ENCODE measurements at regions not wholly inside any gene's neighbourhood (a gene's known extent, or its start where the extent isn't known, plus 50 kb on each side); places are given as distances from the start of the nearest gene placed in this dataset.

- no peaks in the 10 kb centered on the region for H3K27me3 ChIP-seq
- intact Hi-C loops (cut with DNase I; ENCODE audit: low total_unique reads): no loop called here
- no peaks in the 10 kb centered on the region for H3K4me1 ChIP-seq
- TF ChIP-seq POLR2AphosphoS5 (IDR thresholded peaks at IDR 0.05) (no peak), POLR2A (IDR thresholded peaks at IDR 0.05) (no peak), EP300 (IDR thresholded peaks at IDR 0.05) (no peak)
- TF ChIP-seq, protein P1, sequence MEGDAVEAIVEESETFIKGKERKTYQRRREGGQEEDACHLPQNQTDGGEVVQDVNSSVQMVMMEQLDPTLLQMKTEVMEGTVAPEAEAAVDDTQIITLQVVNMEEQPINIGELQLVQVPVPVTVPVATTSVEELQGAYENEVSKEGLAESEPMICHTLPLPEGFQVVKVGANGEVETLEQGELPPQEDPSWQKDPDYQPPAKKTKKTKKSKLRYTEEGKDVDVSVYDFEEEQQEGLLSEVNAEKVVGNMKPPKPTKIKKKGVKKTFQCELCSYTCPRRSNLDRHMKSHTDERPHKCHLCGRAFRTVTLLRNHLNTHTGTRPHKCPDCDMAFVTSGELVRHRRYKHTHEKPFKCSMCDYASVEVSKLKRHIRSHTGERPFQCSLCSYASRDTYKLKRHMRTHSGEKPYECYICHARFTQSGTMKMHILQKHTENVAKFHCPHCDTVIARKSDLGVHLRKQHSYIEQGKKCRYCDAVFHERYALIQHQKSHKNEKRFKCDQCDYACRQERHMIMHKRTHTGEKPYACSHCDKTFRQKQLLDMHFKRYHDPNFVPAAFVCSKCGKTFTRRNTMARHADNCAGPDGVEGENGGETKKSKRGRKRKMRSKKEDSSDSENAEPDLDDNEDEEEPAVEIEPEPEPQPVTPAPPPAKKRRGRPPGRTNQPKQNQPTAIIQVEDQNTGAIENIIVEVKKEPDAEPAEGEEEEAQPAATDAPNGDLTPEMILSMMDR (IDR thresholded peaks at IDR 0.05): no peak
- H3K27ac ChIP-seq: no peak overlapping the region
- H3K36me3 ChIP-seq: no peaks in the 10 kb centered on the region
- no peaks in the 10 kb centered on the region for H3K9me3 ChIP-seq
- H3K4me3 ChIP-seq: no peak overlapping the region
- 76 to 84% (median 80%) methylated on average over 2 of the region's 2 CpGs for WGBS, 5 donors
- no peak for DNase-seq
These were observed 898.2 kb downstream of the PCDH18 start for GRCh38 chr4:136634121-136634520.

DNA sequence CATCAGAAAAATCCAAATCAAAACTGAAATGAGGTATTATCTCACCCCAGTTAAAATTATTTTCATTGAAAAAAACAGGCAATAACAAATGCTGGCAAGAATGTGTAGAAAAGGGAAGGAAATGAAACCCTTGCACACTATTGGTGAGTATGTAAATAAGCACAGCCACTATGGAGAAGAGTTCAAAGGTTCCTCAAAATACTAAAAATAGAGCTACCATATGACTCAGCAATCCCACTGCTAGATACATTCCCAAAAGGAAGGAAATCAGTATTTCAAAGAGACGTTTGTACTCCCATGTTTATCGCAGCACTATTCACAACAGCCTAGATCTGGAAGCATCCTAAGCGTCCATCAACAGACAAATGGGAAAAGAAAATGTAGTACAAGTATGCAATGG lies 932.4 kb downstream of the PCDH18 start:
- Histone ChIP-seq H3K27me3 (no peaks in the 10 kb centered on the region), H3K4me1 (no peaks in the 10 kb centered on the region), H3K36me3 (no peaks in the 10 kb centered on the region), H3K27ac (no peak overlapping the region), H3K9me3 (peaks cover 0 to 22% (median 8%) of the 10 kb centered on the region in 4 donors), H3K4me3 (no peak overlapping the region)
- 72 to 87% (median 80%) methylated on average over 3 of the region's 3 CpGs for WGBS, 5 donors
- TF ChIP-seq, protein P1 (IDR thresholded peaks at IDR 0.05): no peak
- no peak for TF ChIP-seq POLR2A (IDR thresholded peaks at IDR 0.05)
- no peak for TF ChIP-seq EP300 (IDR thresholded peaks at IDR 0.05)
- no peak for TF ChIP-seq POLR2AphosphoS5 (IDR thresholded peaks at IDR 0.05)
- intact Hi-C loops (cut with DNase I; ENCODE audit: low total_unique reads): no loop called here
- DNase-seq: no peak

GRCh38 chr4:136590440-136590839 lies 941.9 kb downstream of the PCDH18 start:
- 53 to 74% (median 65%) methylated on average over 1 of the region's 1 CpG for WGBS, 5 donors
- no peak overlapping the region for H3K27ac ChIP-seq
- H3K27me3 ChIP-seq: no peaks in the 10 kb centered on the region
- TF ChIP-seq, protein P1 (IDR thresholded peaks at IDR 0.05): no peak
- TF ChIP-seq EP300 (IDR thresholded peaks at IDR 0.05) (no peak), POLR2A (IDR thresholded peaks at IDR 0.05) (no peak), POLR2AphosphoS5 (IDR thresholded peaks at IDR 0.05) (no peak)
- H3K9me3 ChIP-seq: no peaks in the 10 kb centered on the region
- no peaks in the 10 kb centered on the region for H3K36me3 ChIP-seq
- H3K4me1 ChIP-seq: no peaks in the 10 kb centered on the region
- no peak overlapping the region for H3K4me3 ChIP-seq
- intact Hi-C loops (cut with DNase I; ENCODE audit: low total_unique reads): no loop called here
- no peak for DNase-seq

DNA sequence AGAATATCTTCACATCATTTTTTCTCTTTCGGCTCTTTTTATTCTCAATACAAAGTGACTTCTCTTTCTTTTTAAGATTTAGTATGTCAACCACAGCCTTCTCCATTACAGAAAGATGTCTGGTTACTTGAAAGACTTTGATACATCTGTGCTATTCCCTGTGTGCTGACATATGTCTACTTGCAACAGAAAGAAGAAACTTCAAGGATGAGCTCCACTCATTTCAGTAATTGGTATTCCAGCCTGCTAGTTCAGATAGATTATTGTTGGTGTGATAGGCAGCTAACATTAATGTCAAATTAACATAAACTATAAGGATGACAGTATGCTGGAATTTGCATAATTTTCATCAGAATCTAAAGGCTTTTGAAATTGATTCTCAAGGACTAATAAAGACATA lies 948.7 kb downstream of the PCDH18 start:
- Histone ChIP-seq H3K9me3 (no peaks in the 10 kb centered on the region), H3K27ac (no peak overlapping the region), H3K27me3 (no peaks in the 10 kb centered on the region), H3K4me1 (no peaks in the 10 kb centered on the region), H3K36me3 (no peaks in the 10 kb centered on the region), H3K4me3 (no peak overlapping the region)
- no peak for DNase-seq
- TF ChIP-seq, protein P1 (IDR thresholded peaks at IDR 0.05): no peak
- TF ChIP-seq POLR2AphosphoS5 (IDR thresholded peaks at IDR 0.05): no peak
- TF ChIP-seq EP300 (IDR thresholded peaks at IDR 0.05): no peak
- no peak for TF ChIP-seq POLR2A (IDR thresholded peaks at IDR 0.05)
- intact Hi-C loops (cut with DNase I; ENCODE audit: low total_unique reads): no loop called here
- 89 to 97% (median 94%) methylated on average over 1 of the region's 1 CpG for WGBS, 5 donors

Data from stomach (tissue), 8 donors.